Duodenal mucosa (tissue), 2 donors: ENCODE measurements at regions not wholly inside any gene's neighbourhood (a gene's known extent, or its start where the extent isn't known, plus 50 kb on each side); places are given as distances from the start of the nearest gene placed in this dataset.
"Not testable (repeated sequence)": the region's sequence is repeated elsewhere in the genome, so short reads cannot be mapped to it uniquely, and the experiment has no call there.

Experiments
- H3K27ac ChIP-seq: one replicate; pipeline ENCODE4 v1.7.0; 2013; ENCODE audit warnings: low read depth, low read length
- H3K27me3 ChIP-seq, 2 donors: one replicate each; pipeline ENCODE4 v1.7.0; 2013; ENCODE audit warnings: low read length in 2 of 2, control low read depth in 1 of 2; ENCODE audit not compliant: insufficient read depth in 2 of 2, control insufficient read depth in 1 of 2
- H3K36me3 ChIP-seq, 2 donors: one replicate each; pipeline ENCODE4 v1.7.0; 2013; ENCODE audit warnings: low read length in 2 of 2, control low read depth in 1 of 2; ENCODE audit not compliant: insufficient read depth in 2 of 2, control insufficient read depth in 1 of 2
- H3K4me1 ChIP-seq, 2 donors: one replicate each; pipeline ENCODE4 v1.7.0; 2013; ENCODE audit warnings: low read length in 2 of 2, control low read depth in 1 of 2; ENCODE audit not compliant: insufficient read depth in 2 of 2, control insufficient read depth in 1 of 2
- H3K4me3 ChIP-seq, 2 donors: one replicate each; pipeline ENCODE4 v1.7.0; 2013; ENCODE audit warnings: low read length in 2 of 2, low read depth in 1 of 2
- H3K9ac ChIP-seq, 2 donors: one replicate each; pipeline ENCODE4 v1.7.0; 2013; ENCODE audit warnings: low read length in 2 of 2, low read depth in 1 of 2
- H3K9me3 ChIP-seq, 2 donors: one replicate each; pipeline ENCODE4 v1.7.0; 2013; ENCODE audit warnings: low read length in 2 of 2, control low read depth in 1 of 2; ENCODE audit not compliant: control insufficient read depth in 1 of 2

DNA sequence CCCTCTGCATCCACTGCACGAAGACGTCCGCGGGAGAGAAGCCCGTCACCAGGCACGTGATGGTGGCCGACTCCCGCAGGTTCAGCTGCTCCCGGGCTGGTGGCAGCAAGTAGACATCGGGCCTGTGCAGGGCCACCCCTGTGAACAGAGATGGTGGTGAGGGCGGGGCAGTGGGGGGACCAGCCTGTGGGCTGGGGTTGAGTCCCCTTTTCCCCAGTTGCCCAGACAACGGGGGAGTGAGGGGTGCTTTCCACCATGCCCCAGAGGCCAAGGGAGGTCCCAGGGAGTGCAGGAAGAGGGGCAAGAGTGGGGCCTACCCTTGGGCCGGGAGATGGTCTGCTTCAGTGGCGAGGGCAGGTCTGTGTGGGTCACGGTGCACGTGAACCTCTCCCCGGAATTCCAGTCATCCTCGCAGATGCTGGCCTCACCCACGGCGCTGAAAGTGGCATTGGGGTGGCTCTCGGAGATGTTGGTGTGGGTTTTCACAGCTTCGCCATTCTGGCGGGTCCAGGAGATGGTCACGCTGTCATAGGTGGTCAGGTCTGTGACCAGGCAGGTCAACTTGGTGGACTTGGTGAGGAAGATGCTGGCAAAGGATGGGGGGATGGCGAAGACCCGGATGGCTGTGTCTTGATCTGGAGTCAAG, 328.3 kb downstream of the TMEM121 start:
- Histone ChIP-seq H3K4me3 (no peak overlapping the region), H3K9ac (no peak overlapping the region), H3K9me3 (no peaks in the 10 kb centered on the region), H3K36me3 (no peaks in the 10 kb centered on the region), H3K27me3 (no peaks in the 10 kb centered on the region), H3K27ac (no peak overlapping the region), H3K4me1 (no peaks in the 10 kb centered on the region)

DNA sequence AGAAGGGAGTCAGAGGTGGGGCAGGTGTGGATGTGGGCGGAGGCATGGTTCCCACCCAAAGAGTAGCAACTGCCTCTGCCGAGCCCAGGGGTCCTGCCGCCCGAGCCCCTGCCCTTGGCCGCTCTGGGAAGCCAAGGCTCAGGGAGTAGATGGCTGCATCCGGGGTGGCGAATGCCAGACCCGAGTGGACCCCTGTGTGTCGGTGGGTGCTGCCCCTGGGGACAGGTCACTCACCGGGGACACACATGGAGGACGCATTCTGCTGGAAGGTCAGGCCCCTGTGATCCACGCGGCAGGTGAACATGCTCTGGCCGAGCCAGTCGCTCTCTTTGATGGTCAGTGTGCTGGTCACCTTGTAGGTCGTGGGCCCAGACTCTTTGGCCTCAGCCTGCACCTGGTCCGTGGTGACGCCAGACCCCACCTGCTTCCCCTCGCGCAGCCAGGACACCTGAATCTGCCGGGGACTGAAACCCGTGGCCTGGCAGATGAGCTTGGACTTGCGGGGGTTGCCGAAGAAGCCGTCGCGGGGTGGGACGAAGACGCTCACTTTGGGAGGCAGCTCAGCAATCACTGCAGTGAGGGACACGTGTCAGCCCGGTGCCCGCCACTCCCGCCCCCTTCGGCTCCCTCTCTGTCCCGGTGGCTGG, 329.0 kb downstream of the TMEM121 start:
- Histone ChIP-seq H3K4me1 (no peaks in the 10 kb centered on the region), H3K9me3 (no peaks in the 10 kb centered on the region), H3K27ac (no peak overlapping the region), H3K36me3 (no peaks in the 10 kb centered on the region), H3K4me3 (no peak overlapping the region), H3K27me3 (no peaks in the 10 kb centered on the region), H3K9ac (no peak overlapping the region)

DNA sequence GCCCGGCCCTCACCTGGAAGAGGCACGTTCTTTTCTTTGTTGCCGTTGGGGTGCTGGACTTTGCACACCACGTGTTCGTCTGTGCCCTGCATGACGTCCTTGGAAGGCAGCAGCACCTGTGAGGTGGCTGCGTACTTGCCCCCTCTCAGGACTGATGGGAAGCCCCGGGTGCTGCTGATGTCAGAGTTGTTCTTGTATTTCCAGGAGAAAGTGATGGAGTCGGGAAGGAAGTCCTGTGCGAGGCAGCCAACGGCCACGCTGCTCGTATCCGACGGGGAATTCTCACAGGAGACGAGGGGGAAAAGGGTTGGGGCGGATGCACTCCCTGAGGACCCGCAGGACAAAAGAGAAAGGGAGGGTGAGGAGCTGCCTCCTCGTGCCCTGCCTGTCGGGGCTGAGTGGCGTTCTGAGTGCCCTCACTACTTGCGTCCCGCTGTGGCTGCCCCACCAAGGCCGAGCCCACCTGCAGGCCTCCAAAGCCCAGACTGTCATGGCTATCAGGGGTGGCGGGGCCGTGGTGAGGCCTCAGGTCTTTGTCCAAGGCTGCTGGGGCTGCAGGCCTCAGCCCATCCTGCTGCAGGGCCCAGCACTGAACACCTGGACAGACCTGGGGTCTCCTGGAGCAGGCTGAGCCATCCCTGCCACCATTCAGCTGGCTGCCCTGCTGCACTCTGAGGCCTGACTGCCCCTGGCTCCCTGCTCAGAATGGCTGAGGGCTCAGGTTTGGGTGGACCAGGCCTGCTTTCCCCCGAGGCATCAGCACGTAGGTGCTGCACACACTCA, 329.7 kb downstream of the TMEM121 start:
- H3K4me1 ChIP-seq = no peaks in the 10 kb centered on the region
- no peaks in the 10 kb centered on the region for H3K27me3 ChIP-seq
- no peaks in the 10 kb centered on the region for H3K36me3 ChIP-seq
- H3K27ac ChIP-seq = no peak overlapping the region
- H3K9ac ChIP-seq = no peak overlapping the region
- no peak overlapping the region for H3K4me3 ChIP-seq
- no peaks in the 10 kb centered on the region for H3K9me3 ChIP-seq

DNA sequence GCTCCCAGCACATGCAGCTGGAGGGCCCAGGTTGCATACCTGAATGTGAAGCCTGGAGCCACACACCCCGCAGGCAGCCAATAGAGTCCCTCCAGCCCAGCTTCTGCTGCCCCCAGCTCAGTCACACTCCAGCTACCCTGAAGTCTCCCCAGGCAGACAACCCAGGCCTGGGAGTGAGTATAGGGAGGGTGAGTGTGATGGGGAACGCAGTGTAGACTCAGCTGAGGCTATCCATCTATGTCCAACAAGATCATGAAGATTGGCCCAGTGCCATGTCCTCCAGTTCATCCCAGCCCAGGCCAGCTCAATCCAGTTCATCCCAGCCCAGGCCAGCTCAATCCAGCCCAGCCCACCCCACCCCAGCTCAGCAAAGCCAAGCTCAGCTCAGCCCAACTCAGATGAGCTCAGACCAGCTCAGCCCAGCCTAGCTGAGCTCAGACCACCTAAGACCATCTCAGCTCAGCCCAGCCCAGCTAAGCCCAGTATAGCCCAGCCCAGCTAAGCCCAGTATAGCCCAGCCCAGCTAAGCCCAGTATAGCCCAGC, 330.4 kb downstream of the TMEM121 start:
- no peaks in the 10 kb centered on the region for H3K9me3 ChIP-seq
- no peak overlapping the region for H3K4me3 ChIP-seq
- no peaks in the 10 kb centered on the region for H3K36me3 ChIP-seq
- H3K9ac ChIP-seq = no peak overlapping the region
- H3K27ac ChIP-seq = no peak overlapping the region
- no peaks in the 10 kb centered on the region for H3K27me3 ChIP-seq
- H3K4me1 ChIP-seq = no peaks in the 10 kb centered on the region

DNA sequence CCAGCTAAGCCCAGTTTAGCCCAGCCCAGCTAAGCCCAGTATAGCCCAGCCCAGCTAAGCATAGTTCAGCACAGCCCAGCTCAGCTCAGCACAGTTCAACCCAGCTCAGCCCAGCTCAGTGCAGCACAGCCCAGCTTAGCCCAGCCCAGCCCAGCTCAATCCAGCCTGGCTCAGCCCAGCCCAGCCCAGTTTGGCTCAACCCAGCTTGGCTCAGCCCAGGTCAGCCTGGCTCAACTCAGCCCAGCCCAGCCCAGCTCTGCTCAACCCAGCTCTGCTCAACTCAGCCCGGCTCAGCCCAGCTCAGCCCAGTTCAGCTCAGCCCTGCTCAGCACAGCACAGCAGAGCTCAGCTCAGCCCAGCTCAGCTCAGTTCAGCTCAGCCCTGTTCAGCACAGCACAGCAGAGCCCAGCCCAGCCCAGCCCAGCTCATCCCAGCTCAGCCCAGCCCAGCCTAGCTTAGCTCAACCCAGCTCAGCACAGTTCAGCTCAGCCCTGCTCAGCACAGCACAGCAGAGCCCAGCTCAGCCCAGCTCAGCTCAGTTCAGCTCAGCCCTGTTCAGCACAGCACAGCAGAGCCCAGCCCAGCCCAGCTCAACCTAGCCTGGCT, 330.9 kb downstream of the TMEM121 start:
- no peaks in the 10 kb centered on the region for H3K4me1 ChIP-seq
- H3K9me3 ChIP-seq = no peaks in the 10 kb centered on the region
- no peak overlapping the region for H3K4me3 ChIP-seq
- no peaks in the 10 kb centered on the region for H3K27me3 ChIP-seq
- no peak overlapping the region for H3K27ac ChIP-seq
- H3K9ac ChIP-seq = no peak overlapping the region
- no peaks in the 10 kb centered on the region for H3K36me3 ChIP-seq

DNA sequence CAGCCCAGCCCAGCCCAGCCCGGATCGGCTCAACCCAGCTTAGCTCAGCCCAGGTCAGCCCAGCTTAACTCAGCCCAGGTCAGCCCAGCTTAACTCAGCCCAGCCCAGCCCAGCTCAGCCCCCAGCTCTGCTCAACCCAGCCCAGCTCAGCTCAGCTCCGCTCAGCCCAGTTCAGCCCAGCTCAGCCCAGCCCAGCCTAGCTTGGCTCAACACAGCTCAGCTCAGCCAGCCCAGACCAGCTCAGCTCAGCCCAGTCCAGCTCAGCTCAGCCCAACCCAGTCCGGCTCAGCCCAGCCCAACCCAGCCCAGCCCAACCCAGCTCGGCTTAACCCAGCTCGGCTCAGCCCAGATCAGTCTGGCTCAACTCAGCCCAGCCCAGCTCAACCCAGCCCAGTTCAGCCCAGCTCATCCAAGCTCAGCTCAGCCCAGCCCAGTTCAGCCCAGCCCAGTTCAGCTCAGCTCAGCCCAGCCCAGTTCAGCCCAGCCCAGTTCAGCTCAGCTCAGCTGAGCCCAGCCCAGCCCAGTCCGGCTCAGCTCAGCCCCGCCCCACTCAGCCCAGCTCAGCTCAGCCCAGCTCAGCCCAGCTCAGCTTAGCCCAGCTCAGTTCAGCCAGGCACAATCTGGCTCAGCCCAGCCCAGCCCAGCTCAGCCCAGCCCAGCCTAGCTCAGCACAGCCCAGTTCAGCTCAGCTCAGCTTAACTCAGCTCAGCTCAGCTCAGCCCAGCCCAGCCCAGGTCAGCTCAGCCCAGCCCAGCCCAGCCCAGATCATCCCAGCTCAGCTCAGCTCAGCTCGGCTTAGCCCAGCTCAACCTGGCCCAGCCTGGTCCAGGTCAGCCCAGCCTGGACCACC, 331.7 kb downstream of the TMEM121 start:
- Histone ChIP-seq H3K36me3 (no peaks in the 10 kb centered on the region), H3K27me3 (no peaks in the 10 kb centered on the region), H3K9me3 (no peaks in the 10 kb centered on the region), H3K27ac (no peak overlapping the region), H3K9ac (no peak overlapping the region), H3K4me1 (no peaks in the 10 kb centered on the region), H3K4me3 (no peak overlapping the region)

DNA sequence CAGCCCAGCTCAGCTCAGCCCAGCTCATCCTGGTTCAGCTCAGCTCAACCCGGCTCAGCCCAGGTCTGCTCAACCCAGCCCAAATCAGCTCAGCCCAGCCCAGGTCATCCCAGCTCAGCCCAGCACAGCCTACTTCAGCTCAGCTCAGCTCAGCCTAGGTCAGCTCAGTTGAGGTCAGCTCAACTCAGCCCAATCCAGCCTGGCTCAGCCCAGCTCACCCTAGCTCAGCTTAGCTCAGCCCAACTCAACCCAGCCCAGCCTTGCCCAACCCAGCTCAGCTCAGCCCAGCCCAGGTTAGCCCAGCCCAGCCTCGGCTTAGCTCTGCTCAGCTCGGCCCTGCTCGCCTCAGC, 332.3 kb downstream of the TMEM121 start:
- Histone ChIP-seq H3K4me1 (no peaks in the 10 kb centered on the region), H3K4me3 (no peak overlapping the region), H3K36me3 (no peaks in the 10 kb centered on the region), H3K9me3 (no peaks in the 10 kb centered on the region), H3K27ac (no peak overlapping the region), H3K9ac (no peak overlapping the region), H3K27me3 (no peaks in the 10 kb centered on the region)

DNA sequence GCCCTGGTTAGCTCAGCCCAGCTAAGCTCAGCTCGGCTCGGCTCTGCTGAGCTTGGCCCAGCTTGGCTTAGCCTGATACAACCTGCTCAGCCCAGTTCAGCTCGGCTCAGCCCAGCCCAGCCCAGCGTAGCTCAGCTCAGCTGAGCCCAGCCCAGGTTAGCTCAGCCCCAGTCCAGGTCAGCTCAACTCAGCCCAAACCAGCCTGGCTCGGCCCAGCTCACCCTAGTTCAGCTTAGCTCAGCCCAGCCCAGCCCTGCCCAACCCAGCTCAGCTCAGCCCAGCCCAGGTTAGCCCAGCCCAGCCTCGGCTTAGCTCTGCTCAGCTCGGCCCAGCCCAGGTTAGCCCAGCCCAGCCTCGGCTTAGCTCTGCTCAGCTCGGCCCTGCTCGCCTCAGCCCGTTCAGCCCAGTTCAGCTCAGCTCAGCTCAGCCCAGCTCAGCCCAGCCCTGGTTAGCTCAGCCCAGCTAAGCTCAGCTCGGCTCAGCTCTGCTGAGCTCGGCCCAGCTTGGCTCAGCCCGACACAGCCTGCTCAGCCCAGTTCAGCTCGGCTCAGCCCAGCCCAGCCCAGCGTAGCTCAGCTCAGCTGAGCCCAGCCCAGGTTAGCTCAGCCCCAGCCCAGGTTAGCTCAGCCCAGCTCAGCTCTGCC, 332.8 kb downstream of the TMEM121 start:
- H3K27ac ChIP-seq, H3K9ac ChIP-seq, H3K4me3 ChIP-seq, H3K27me3 ChIP-seq, H3K4me1 ChIP-seq, H3K9me3 ChIP-seq, H3K36me3 ChIP-seq: not testable (repeated sequence)
